ENCODE measurements at regions not wholly inside any gene's neighbourhood (a gene's known extent, or its start where the extent isn't known, plus 50 kb on each side); places are given as distances from the start of the nearest gene placed in this dataset.

GRCh38 chr3:170749185-170749584 is 120.8 kb downstream of the RPL22L1 start:
- no peak for TF ChIP-seq POLR2A (IDR thresholded peaks at IDR 0.05)
- TF ChIP-seq, protein P1, sequence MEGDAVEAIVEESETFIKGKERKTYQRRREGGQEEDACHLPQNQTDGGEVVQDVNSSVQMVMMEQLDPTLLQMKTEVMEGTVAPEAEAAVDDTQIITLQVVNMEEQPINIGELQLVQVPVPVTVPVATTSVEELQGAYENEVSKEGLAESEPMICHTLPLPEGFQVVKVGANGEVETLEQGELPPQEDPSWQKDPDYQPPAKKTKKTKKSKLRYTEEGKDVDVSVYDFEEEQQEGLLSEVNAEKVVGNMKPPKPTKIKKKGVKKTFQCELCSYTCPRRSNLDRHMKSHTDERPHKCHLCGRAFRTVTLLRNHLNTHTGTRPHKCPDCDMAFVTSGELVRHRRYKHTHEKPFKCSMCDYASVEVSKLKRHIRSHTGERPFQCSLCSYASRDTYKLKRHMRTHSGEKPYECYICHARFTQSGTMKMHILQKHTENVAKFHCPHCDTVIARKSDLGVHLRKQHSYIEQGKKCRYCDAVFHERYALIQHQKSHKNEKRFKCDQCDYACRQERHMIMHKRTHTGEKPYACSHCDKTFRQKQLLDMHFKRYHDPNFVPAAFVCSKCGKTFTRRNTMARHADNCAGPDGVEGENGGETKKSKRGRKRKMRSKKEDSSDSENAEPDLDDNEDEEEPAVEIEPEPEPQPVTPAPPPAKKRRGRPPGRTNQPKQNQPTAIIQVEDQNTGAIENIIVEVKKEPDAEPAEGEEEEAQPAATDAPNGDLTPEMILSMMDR (IDR thresholded peaks at IDR 0.05), result no peak

Data from uterus (tissue), 2 donors.